ENCODE measurements at regions not wholly inside any gene's neighbourhood (a gene's known extent, or its start where the extent isn't known, plus 50 kb on each side); places are given as distances from the start of the nearest gene placed in this dataset.

DNA sequence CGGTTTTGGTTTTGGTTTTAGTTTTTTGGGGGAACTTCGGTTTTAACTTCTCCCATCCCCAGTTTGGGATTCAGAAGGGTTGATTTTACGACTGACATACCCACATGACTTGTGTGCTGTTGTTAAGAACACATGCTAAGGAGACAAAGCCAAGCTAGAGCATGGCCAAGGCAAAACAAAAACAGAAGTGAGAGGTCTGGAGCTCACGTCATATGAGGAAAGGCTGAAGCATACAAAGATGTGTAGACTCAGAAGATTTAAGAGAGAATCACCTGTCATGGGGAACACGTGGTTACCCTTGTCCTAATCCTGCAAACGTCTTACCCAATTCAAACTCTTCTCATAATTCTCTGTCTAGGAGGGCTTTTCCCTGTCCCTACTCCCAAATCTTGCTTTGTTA lies 465.0 kb downstream of the FAM181B start:
- FAIRE-seq (no peak), DNase-seq (ENCODE audit: low read depth) (no peak)
- no peaks in the 10 kb centered on the region for H3K36me3 ChIP-seq (ENCODE audit: control insufficient read depth, insufficient read depth, low read length)
- TF ChIP-seq, protein P1, sequence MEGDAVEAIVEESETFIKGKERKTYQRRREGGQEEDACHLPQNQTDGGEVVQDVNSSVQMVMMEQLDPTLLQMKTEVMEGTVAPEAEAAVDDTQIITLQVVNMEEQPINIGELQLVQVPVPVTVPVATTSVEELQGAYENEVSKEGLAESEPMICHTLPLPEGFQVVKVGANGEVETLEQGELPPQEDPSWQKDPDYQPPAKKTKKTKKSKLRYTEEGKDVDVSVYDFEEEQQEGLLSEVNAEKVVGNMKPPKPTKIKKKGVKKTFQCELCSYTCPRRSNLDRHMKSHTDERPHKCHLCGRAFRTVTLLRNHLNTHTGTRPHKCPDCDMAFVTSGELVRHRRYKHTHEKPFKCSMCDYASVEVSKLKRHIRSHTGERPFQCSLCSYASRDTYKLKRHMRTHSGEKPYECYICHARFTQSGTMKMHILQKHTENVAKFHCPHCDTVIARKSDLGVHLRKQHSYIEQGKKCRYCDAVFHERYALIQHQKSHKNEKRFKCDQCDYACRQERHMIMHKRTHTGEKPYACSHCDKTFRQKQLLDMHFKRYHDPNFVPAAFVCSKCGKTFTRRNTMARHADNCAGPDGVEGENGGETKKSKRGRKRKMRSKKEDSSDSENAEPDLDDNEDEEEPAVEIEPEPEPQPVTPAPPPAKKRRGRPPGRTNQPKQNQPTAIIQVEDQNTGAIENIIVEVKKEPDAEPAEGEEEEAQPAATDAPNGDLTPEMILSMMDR (IDR thresholded peaks at IDR 0.05; ENCODE audit: insufficient read depth, low read length, severe bottlenecking) = no peak
- H3K27me3 ChIP-seq (ENCODE audit: control insufficient read depth, insufficient read depth, low read length) = no peaks in the 10 kb centered on the region
- H3K4me3 ChIP-seq (ENCODE audit: low read depth, low read length) = no peak overlapping the region

GRCh38 chr11:82267186-82267585 lies 466.5 kb downstream of the FAM181B start:
- H3K4me3 ChIP-seq (ENCODE audit: low read depth, low read length) = no peak overlapping the region
- FAIRE-seq (no peak), DNase-seq (ENCODE audit: low read depth) (peak; percentile 42)
- no peaks in the 10 kb centered on the region for H3K27me3 ChIP-seq (ENCODE audit: control insufficient read depth, insufficient read depth, low read length)
- no peaks in the 10 kb centered on the region for H3K36me3 ChIP-seq (ENCODE audit: control insufficient read depth, insufficient read depth, low read length)
- TF ChIP-seq, protein P1 (IDR thresholded peaks at IDR 0.05; ENCODE audit: insufficient read depth, low read length, severe bottlenecking) = no peak

GRCh38 chr11:82261367-82261766 lies 472.3 kb downstream of the FAM181B start:
- Histone ChIP-seq H3K36me3 (ENCODE audit: control insufficient read depth, insufficient read depth, low read length) (no peaks in the 10 kb centered on the region), H3K4me3 (ENCODE audit: low read depth, low read length) (no peak overlapping the region), H3K27me3 (ENCODE audit: control insufficient read depth, insufficient read depth, low read length) (no peaks in the 10 kb centered on the region)
- TF ChIP-seq, protein P1 (IDR thresholded peaks at IDR 0.05; ENCODE audit: insufficient read depth, low read length, severe bottlenecking) = no peak
- FAIRE-seq (no peak), DNase-seq (ENCODE audit: low read depth) (no peak)

- Histone ChIP-seq H3K36me3 (ENCODE audit: control insufficient read depth, insufficient read depth, low read length) (no peaks in the 10 kb centered on the region), H3K27me3 (ENCODE audit: control insufficient read depth, insufficient read depth, low read length) (no peaks in the 10 kb centered on the region), H3K4me3 (ENCODE audit: low read depth, low read length) (no peak overlapping the region)
- FAIRE-seq = no peak
- no peak for DNase-seq (ENCODE audit: low read depth)
- TF ChIP-seq, protein P1 (IDR thresholded peaks at IDR 0.05; ENCODE audit: insufficient read depth, low read length, severe bottlenecking) = no peak
Observed at GRCh38 chr11:82250047-82250446, 483.6 kb downstream of the FAM181B start.

- FAIRE-seq (no peak), DNase-seq (ENCODE audit: low read depth) (no peak)
- TF ChIP-seq, protein P1 (IDR thresholded peaks at IDR 0.05; ENCODE audit: insufficient read depth, low read length, severe bottlenecking) = no peak
- H3K4me3 ChIP-seq (ENCODE audit: low read depth, low read length) = no peak overlapping the region
- no peaks in the 10 kb centered on the region for H3K36me3 ChIP-seq (ENCODE audit: control insufficient read depth, insufficient read depth, low read length)
- H3K27me3 ChIP-seq (ENCODE audit: control insufficient read depth, insufficient read depth, low read length) = no peaks in the 10 kb centered on the region
Observed at GRCh38 chr11:82246926-82247325, 486.7 kb downstream of the FAM181B start.

DNA sequence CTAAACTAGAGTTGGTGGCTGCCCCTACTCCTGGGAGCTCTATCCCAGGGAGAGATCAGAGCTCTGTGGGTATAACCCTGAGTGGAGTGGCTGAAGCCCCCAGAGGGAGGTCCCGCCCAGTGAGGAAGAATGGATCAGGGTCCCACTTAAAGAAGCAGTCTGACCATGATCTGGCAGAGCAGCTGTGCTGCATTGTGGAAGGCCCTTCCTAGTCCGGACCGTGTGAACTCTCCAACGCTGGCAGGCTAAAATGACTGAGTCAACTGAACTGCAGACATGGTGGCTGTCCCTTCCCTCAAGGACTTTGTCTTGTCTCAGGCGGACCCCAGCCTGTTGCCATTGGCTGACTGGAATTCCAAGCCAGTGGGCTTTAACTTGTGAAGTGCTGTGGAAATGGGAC lies 494.2 kb downstream of the FAM181B start:
- DNase-seq (ENCODE audit: low read depth) (no peak), FAIRE-seq (peak; percentile 18)
- no peaks in the 10 kb centered on the region for H3K36me3 ChIP-seq (ENCODE audit: control insufficient read depth, insufficient read depth, low read length)

More for the DNA sequence above, 494.2 kb downstream of the FAM181B start:
- H3K4me3 ChIP-seq (ENCODE audit: low read depth, low read length) = no peak overlapping the region
- TF ChIP-seq, protein P1 (IDR thresholded peaks at IDR 0.05; ENCODE audit: insufficient read depth, low read length, severe bottlenecking) = no peak
- H3K27me3 ChIP-seq (ENCODE audit: control insufficient read depth, insufficient read depth, low read length) = no peaks in the 10 kb centered on the region
